ENCODE measurements at regions not wholly inside any gene's neighbourhood (a gene's known extent, or its start where the extent isn't known, plus 50 kb on each side); places are given as distances from the start of the nearest gene placed in this dataset.

DNA sequence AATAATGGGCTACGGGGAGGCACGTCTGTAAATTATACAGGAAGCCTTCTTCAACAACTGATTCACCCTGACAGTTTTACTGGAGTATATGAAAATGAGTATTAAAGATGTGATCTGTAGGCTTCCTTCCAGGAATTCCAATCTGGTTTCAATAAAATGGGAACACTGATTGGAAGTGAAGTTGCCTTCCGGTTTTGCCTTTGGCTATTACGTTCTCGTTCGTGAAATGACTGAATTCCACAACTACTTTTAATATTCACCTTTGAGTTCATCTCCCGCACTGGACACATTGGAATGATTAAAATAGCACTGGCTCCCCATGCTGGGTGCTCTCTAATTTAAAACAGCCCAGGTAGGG, 350.1 kb upstream of the MKI67 start:
- H2AFZ ChIP-seq (ENCODE audit: low read depth, low read length, poor library complexity, severe bottlenecking): no peak overlapping the region
- H3K27me3 ChIP-seq (ENCODE audit: insufficient read depth, low read length): peaks cover 40% of the 10 kb centered on the region
- H3K9me3 ChIP-seq (ENCODE audit: control insufficient read depth in 1 of 2, insufficient read depth in 1 of 2, low read depth in 1 of 2, low read length in 2 of 2): no peaks in the 10 kb centered on the region
- no TSS peak for BruUV-seq (replicated peaks)
- no peaks in the 10 kb centered on the region for H3K4me1 ChIP-seq (ENCODE audit: control insufficient read depth in 1 of 2, insufficient read depth in 2 of 2, low read length in 2 of 2)
- ChIA-PET POLR2A (no interaction called here), RAD21 (ENCODE audit: low non-redundant PET in 1 of 2, low total read pairs in 2 of 2, uncharacterized antibody in 2 of 2, unreplicated experiment in 2 of 2) (no interaction called here), CTCF (no interaction called here)
- H3K36me3 ChIP-seq (ENCODE audit: control insufficient read depth in 1 of 2, insufficient read depth in 2 of 2, low read length in 2 of 2): no peaks in the 10 kb centered on the region
- no peak overlapping the region for H3K4me3 ChIP-seq (replicated peaks in 1 of 2; ENCODE audit: low read depth in 1 of 2, low read length in 2 of 2)
- ATAC-seq (no peak), DNase-seq (ENCODE audit: low read depth, low spot score) (no peak)
- no peak overlapping the region for H3K4me2 ChIP-seq (ENCODE audit: low read length)
- H4K20me1 ChIP-seq (ENCODE audit: insufficient read depth): no peaks in the 10 kb centered on the region
- H3K9ac ChIP-seq (ENCODE audit: low read length): no peak overlapping the region
- intact Hi-C loops (cut with micrococcal nuclease): no loop called here
- no peaks in the 10 kb centered on the region for H3K79me2 ChIP-seq (ENCODE audit: insufficient read depth, low read length)
- no peak overlapping the region for H3K27ac ChIP-seq (ENCODE audit: low read depth, low read length)
- TF ChIP-seq FOSL1 (IDR thresholded peaks at IDR 0.05; ENCODE audit: low read depth): no peak
- TF ChIP-seq, protein P1, sequence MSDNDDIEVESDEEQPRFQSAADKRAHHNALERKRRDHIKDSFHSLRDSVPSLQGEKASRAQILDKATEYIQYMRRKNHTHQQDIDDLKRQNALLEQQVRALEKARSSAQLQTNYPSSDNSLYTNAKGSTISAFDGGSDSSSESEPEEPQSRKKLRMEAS (IDR thresholded peaks at IDR 0.05): no peak
- no peaks in the 10 kb centered on the region for H3K9me2 ChIP-seq (ENCODE audit: insufficient read depth)

DNA sequence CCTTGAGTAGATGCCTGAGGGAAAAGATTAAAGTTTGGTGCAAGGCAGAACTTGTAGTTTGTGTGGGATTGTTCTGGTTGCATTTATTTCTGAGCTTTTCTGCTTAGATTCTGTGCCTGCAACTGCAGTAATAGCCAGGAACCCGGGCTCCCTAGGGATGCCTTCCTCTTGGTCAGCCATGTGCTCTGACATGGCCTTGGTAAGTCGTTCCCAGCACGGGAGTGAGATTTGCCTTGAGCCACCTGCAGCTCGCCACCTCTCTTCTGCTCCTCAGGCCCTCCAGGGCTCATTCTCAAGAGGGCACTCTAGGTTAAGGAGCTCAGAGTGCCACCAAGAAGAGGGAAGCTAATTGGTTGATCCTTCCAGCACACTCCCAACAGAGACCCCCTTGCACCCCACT, 350.6 kb upstream of the MKI67 start:
- H3K27ac ChIP-seq (ENCODE audit: low read depth, low read length): no peak overlapping the region
- no TSS peak for BruUV-seq (replicated peaks)
- no peak overlapping the region for H3K9ac ChIP-seq (ENCODE audit: low read length)
- DNase-seq (ENCODE audit: low read depth, low spot score) (no peak), ATAC-seq (no peak)
- no peaks in the 10 kb centered on the region for H3K79me2 ChIP-seq (ENCODE audit: insufficient read depth, low read length)
- no peak overlapping the region for H3K4me2 ChIP-seq (ENCODE audit: low read length)
- ChIA-PET POLR2A (no interaction called here), CTCF (no interaction called here), RAD21 (ENCODE audit: low non-redundant PET in 1 of 2, low total read pairs in 2 of 2, uncharacterized antibody in 2 of 2, unreplicated experiment in 2 of 2) (no interaction called here)
- no peaks in the 10 kb centered on the region for H3K9me2 ChIP-seq (ENCODE audit: insufficient read depth)
- no peak overlapping the region for H3K4me3 ChIP-seq (replicated peaks in 1 of 2; ENCODE audit: low read depth in 1 of 2, low read length in 2 of 2)
- H4K20me1 ChIP-seq (ENCODE audit: insufficient read depth): no peaks in the 10 kb centered on the region
- peaks cover 45% of the 10 kb centered on the region for H3K27me3 ChIP-seq (ENCODE audit: insufficient read depth, low read length)
- intact Hi-C loops (cut with micrococcal nuclease): no loop called here
- H3K9me3 ChIP-seq (ENCODE audit: control insufficient read depth in 1 of 2, insufficient read depth in 1 of 2, low read depth in 1 of 2, low read length in 2 of 2): no peaks in the 10 kb centered on the region
- H3K36me3 ChIP-seq (ENCODE audit: control insufficient read depth in 1 of 2, insufficient read depth in 2 of 2, low read length in 2 of 2): no peaks in the 10 kb centered on the region
- no peaks in the 10 kb centered on the region for H3K4me1 ChIP-seq (ENCODE audit: control insufficient read depth in 1 of 2, insufficient read depth in 2 of 2, low read length in 2 of 2)
- no peak overlapping the region for H2AFZ ChIP-seq (ENCODE audit: low read depth, low read length, poor library complexity, severe bottlenecking)
- TF ChIP-seq, protein P2, sequence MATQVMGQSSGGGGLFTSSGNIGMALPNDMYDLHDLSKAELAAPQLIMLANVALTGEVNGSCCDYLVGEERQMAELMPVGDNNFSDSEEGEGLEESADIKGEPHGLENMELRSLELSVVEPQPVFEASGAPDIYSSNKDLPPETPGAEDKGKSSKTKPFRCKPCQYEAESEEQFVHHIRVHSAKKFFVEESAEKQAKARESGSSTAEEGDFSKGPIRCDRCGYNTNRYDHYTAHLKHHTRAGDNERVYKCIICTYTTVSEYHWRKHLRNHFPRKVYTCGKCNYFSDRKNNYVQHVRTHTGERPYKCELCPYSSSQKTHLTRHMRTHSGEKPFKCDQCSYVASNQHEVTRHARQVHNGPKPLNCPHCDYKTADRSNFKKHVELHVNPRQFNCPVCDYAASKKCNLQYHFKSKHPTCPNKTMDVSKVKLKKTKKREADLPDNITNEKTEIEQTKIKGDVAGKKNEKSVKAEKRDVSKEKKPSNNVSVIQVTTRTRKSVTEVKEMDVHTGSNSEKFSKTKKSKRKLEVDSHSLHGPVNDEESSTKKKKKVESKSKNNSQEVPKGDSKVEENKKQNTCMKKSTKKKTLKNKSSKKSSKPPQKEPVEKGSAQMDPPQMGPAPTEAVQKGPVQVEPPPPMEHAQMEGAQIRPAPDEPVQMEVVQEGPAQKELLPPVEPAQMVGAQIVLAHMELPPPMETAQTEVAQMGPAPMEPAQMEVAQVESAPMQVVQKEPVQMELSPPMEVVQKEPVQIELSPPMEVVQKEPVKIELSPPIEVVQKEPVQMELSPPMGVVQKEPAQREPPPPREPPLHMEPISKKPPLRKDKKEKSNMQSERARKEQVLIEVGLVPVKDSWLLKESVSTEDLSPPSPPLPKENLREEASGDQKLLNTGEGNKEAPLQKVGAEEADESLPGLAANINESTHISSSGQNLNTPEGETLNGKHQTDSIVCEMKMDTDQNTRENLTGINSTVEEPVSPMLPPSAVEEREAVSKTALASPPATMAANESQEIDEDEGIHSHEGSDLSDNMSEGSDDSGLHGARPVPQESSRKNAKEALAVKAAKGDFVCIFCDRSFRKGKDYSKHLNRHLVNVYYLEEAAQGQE (IDR thresholded peaks at IDR 0.05; ENCODE audit: low read depth): no peak
- TF ChIP-seq SIN3A (IDR thresholded peaks at IDR 0.05; ENCODE audit: low read depth) (no peak), POLR2AphosphoS5 (IDR thresholded peaks at IDR 0.05; ENCODE audit: low read depth, low read length) (no peak), CBX3 (IDR thresholded peaks at IDR 0.05; ENCODE audit: low read depth) (no peak), ELF1 (IDR thresholded peaks at IDR 0.05; ENCODE audit: borderline replicate concordance, low read depth) (no peak), CEBPB (IDR thresholded peaks at IDR 0.05; ENCODE audit: low read depth) (no peak), ZFX (IDR thresholded peaks at IDR 0.05) (no peak), SRF (IDR thresholded peaks at IDR 0.05; ENCODE audit: low read depth) (no peak), JUND (IDR thresholded peaks at IDR 0.05) (no peak)
- TF ChIP-seq, protein P3, sequence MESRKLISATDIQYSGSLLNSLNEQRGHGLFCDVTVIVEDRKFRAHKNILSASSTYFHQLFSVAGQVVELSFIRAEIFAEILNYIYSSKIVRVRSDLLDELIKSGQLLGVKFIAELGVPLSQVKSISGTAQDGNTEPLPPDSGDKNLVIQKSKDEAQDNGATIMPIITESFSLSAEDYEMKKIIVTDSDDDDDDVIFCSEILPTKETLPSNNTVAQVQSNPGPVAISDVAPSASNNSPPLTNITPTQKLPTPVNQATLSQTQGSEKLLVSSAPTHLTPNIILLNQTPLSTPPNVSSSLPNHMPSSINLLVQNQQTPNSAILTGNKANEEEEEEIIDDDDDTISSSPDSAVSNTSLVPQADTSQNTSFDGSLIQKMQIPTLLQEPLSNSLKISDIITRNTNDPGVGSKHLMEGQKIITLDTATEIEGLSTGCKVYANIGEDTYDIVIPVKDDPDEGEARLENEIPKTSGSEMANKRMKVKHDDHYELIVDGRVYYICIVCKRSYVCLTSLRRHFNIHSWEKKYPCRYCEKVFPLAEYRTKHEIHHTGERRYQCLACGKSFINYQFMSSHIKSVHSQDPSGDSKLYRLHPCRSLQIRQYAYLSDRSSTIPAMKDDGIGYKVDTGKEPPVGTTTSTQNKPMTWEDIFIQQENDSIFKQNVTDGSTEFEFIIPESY (IDR thresholded peaks at IDR 0.05; ENCODE audit: extremely low read depth, insufficient replicate concordance, low read length): no peak
- TF ChIP-seq, protein P1 (IDR thresholded peaks at IDR 0.05): no peak
- TF ChIP-seq, protein P4, sequence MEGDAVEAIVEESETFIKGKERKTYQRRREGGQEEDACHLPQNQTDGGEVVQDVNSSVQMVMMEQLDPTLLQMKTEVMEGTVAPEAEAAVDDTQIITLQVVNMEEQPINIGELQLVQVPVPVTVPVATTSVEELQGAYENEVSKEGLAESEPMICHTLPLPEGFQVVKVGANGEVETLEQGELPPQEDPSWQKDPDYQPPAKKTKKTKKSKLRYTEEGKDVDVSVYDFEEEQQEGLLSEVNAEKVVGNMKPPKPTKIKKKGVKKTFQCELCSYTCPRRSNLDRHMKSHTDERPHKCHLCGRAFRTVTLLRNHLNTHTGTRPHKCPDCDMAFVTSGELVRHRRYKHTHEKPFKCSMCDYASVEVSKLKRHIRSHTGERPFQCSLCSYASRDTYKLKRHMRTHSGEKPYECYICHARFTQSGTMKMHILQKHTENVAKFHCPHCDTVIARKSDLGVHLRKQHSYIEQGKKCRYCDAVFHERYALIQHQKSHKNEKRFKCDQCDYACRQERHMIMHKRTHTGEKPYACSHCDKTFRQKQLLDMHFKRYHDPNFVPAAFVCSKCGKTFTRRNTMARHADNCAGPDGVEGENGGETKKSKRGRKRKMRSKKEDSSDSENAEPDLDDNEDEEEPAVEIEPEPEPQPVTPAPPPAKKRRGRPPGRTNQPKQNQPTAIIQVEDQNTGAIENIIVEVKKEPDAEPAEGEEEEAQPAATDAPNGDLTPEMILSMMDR (IDR thresholded peaks at IDR 0.05 in 2 of 3, conservative IDR thresholded peaks at IDR 0.05 in 1 of 3; ENCODE audit: borderline replicate concordance in 1 of 3, insufficient read depth in 1 of 3, low read depth in 2 of 3, low read length in 2 of 3): no peak
- TF ChIP-seq, protein P5, sequence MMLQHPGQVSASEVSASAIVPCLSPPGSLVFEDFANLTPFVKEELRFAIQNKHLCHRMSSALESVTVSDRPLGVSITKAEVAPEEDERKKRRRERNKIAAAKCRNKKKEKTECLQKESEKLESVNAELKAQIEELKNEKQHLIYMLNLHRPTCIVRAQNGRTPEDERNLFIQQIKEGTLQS (IDR thresholded peaks at IDR 0.05): no peak
